ENCODE measurements at regions not wholly inside any gene's neighbourhood (a gene's known extent, or its start where the extent isn't known, plus 50 kb on each side); places are given as distances from the start of the nearest gene placed in this dataset.

- no peak for TF ChIP-seq EZH2 (IDR thresholded peaks at IDR 0.05; ENCODE audit: low read depth)
- TF ChIP-seq CTCF (conservative IDR thresholded peaks at IDR 0.05): no peak
Observed at GRCh38 chr1:60591583-60591982, 490.8 kb upstream of the NFIA start.
